GM18868 (cell line): ENCODE measurements at regions not wholly inside any gene's neighbourhood (a gene's known extent, or its start where the extent isn't known, plus 50 kb on each side); places are given as distances from the start of the nearest gene placed in this dataset.

Experiments
- ATAC-seq: cut with Tn5 transposase; IDR thresholded peaks from one replicate; pipeline ENCODE4 v1.9.1; 2021; ENCODE audit warnings: mild to moderate bottlenecking, moderate library complexity; ENCODE audit not compliant: unreplicated experiment

- ATAC-seq = no peak
Measured at GRCh38 chr21:35940074-35940927, 120.0 kb downstream of the SETD4 start.

DNA sequence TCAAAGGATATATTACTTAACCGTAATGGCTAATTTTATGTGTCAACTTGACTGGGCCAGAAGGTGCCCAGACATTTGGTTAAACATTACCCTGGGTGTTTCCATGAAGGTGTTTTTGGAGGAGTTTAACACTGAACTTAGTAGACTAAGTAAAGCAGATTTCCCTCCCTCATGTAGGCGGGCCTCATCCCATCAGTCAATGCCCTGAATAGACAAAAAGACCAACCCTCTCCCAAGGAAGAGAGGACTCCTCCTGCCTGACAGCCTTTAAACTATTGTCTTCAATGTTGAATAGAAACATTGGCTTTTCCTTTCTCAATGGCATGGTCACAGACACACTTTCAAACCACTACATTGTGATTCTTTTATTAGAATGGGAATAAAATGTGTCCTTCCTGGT lies 121.9 kb downstream of the SETD4 start:
- ATAC-seq = no peak

DNA sequence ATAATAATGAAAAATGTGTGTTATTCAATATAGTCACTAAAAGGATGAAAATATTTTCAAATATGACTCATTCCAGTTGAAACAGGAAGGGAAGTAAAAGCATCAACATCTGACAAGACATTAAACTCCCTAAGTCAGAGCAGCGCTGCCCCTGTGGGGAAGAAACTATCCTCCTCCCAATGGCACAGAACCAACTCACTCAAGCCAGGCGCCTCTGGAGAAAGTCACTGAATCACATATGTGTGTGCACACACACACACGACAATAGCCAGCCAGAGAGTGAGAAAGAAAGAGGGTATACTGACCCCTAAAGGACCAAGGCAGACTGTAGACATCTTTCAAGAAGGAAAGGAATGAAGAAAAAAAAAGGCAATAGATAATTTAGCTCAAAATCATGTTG lies 126.9 kb downstream of the SETD4 start:
- ATAC-seq = no peak

DNA sequence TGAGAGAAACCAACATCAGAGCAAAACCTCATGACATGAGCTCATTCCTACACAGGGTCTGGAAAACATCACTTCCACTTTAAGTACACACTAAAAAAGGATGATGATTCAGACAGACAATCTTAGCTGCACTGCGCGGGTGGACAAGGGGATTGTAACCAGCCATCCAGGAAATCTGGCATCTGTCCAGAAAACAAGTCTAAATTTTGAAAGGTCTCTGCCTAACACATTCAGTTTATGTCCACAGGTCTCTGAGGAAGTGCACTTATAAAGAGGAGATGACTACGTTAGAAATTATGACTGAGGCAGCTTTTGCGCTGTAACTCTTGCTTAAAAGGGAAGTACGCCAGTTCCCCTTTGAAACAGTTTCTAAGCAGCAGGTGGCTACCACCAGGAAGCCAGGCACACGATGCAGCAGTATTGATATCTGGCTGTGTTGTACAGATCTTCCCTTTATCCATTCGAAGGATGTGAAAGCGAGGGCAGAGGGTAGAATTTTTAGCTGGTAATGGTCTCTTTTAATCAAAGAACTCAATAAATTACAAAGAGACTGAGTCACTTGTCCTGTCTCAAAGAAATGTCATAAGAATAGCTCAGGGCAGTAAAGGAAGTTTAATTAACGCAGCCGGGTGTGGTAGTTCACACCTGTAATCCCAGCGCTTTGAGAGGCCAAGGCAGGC lies 128.0 kb downstream of the SETD4 start:
- ATAC-seq = peak; percentile 92

- no peak for ATAC-seq
Measured at GRCh38 chr21:35929901-35930300, 130.4 kb downstream of the SETD4 start.

GRCh38 chr21:35927262-35927661 lies 133.1 kb downstream of the SETD4 start:
- ATAC-seq = no peak

DNA sequence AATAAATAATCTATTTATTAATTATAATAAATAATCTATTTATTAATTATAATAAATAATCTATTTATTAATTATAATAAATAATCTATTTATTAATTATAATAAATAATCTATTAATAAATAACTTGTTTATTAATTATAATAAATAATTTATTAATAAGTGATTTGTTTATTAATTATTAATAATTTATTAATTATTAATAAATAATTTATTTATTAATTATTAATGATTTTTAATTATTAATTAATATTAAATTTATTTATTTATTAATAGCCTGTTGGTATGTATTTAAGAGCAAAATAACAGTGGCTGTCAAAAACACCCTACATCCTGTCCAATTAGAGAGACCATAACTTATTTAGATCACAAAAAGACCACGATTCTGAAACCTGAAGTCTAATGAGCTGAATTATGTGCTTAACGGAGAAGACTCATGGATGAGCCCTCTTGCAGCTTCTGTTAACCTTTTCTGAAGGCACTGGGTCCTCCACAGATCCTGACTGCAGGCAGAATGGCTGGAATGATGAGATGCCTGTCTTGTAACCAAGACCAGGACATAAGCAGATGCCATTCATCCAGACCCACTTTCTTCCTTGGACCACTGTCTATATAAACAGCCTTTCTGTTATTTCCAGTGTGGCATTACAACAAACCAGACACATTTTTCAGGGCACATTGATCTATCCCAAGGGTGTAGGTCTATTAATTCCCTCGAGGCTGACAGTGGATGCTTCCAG lies 134.2 kb downstream of the SETD4 start:
- no peak for ATAC-seq

- no peak for ATAC-seq
Measured at GRCh38 chr21:35925497-35925896, 134.8 kb downstream of the SETD4 start.

DNA sequence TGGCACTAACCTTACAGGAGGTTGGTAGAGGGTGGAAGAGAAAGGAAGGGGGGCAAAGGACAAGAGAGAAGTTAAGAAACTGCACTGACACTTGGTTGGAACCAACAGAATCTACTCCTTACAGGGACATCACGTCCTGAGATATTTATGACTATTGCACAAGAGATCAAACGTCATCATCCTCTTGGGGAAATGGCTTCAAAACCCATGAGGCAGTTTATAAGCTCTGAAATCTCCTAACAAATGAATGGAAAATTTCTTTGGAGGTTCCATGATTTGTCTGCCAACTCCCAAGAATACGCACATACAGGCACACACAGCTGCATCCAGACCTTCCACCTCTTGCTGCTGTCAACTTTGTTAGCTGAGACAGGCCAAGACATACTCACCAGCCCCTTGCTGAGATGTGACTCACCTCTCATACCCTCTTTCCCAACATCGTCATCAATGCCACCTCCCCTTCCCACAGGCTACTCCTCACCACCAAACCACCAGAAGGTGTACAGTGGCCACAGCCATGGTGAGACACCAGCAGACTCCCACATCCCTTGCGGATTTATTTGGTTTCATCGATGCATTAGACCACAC lies 135.5 kb downstream of the SETD4 start:
- no peak for ATAC-seq

DNA sequence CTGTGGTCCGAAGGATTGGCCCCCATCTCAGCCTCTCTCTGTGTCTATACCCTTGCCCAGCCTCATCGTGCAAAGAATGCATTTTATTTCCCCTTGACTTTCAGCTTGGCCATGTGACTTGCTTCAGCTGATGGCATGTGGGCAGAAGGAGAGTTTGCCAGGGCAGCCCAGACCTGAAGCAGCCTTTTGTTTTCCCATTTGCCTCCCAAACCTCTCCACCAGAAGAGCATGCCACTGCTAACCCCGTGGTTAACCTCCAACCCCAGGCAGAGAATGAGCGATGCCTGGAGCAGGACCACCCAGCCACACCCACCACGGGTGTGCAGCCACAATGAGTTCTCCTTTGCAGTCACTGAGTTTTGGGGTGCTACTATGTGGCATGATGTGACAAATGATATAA lies 136.4 kb downstream of the SETD4 start:
- ATAC-seq = no peak

DNA sequence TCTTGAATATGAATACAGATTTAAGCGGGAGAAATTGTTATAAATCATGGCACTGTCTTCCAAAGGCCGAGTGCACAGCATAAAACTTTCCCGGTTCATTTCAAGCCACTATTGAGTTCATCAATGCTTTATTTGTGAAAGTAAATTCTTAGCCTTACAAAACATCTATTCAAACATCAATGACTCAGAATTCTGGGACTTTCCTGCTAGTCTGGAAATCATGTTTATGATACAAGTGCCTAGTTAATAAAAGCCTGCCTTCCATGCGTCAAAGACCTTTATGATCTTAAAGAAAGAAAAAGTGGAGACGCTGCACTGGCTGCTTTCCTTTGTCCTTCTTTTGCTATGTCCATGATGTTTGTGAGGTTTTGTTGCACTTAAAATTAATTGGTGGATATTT lies 137.7 kb downstream of the SETD4 start:
- no peak for ATAC-seq

DNA sequence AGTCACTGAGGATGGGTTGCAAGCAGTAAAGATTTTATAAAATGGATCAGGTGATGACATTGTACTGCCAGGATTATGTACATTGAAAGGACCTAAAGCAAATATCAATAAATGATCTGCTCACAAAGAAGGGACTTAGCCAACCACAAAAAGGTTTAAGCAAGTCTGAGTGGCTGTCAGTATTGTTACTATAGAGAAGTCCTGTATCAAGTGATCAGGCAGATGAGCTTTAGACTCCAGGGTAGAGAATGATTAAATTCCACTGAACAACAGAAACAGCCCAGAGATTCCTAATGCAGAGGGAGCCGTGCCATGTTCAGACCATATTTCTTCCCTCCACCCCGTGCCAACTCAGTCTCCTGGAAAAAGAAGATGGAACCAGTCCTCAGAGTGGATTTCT lies 138.9 kb downstream of the SETD4 start:
- no peak for ATAC-seq

- ATAC-seq = no peak
Measured at GRCh38 chr21:35920436-35920835, 139.9 kb downstream of the SETD4 start.

DNA sequence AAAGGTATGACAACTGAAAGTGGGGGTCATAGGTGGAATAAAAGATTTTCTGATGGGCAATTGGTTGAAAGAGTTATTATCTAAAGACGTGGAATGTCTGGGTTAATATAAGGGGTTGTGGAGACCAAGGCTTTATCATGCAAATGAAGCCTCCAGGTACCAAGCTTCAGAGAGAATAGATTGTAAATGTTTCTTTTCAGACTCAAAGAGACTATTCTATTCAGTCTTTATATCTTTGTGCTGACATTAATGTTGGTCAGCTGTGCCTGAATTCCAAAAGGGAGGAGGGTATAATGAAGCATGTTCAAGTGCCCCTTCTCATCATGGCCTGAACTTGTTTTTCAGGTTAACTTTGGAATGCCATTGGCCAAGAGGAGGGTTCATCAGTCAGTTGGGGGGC lies 145.3 kb downstream of the SETD4 start:
- no peak for ATAC-seq

- no peak for ATAC-seq
Measured at GRCh38 chr21:35911412-35912191, 148.7 kb downstream of the SETD4 start.

DNA sequence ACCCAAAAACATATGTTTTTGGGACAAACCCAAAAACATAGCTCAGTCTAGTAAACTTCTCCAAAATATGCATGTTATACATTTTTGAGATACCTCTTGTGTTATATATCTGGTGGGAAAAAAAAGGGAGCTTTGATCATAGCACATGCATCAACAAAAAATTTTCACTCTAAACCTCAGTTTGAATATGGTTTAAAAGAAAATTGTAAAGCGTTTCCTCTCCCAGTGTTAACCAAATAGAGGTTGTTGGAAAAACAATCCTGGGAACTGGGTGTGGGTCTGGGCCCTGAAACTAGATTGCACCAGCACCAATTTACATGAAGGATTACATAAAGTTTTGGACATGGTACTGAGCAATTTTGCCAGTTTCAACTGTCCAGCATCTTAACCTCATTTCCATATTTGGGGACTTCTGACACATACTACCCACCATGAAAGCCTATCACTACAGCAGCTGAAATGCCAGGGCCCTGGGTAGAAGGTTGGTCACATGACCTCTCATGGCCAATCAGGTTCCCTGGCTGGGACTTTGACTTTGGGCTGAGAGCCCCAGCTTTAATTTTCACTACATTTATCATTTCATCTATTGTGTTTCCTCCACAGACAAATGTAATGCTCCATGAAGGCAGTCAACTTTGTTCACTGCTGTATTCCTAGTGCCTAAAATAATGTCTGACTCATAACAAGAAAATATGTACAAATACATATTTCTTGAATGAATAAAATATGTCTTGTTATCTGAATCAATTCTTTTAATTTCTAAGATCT lies 150.7 kb downstream of the SETD4 start:
- ATAC-seq = no peak

GRCh38 chr21:35908311-35909078 lies 151.8 kb downstream of the SETD4 start:
- no peak for ATAC-seq

- ATAC-seq = no peak
Measured at GRCh38 chr21:35906586-35906985, 153.7 kb downstream of the SETD4 start.

- ATAC-seq = no peak
Measured at GRCh38 chr21:35905963-35906345, 154.4 kb downstream of the SETD4 start.
